ENCODE measurements at regions not wholly inside any gene's neighbourhood (a gene's known extent, or its start where the extent isn't known, plus 50 kb on each side); places are given as distances from the start of the nearest gene placed in this dataset.

GRCh38 chr11:120040151-120040840 is 97.6 kb downstream of the TRIM29 start:
- no peak overlapping the region for H3T11ph ChIP-seq (ENCODE audit: low read length)
- peaks cover 14 to 22% of the 10 kb centered on the region in 2 experiments for H3K4me1 Mint-ChIP-seq
- no peak overlapping the region for H3K18ac ChIP-seq (ENCODE audit: insufficient read length, low read depth, low read length)
- H3K9me3 Mint-ChIP-seq: peaks cover 18 to 25% of the 10 kb centered on the region in 2 experiments
- H3K4me1 ChIP-seq (ENCODE audit: insufficient read depth, low read length): no peaks in the 10 kb centered on the region; the same call in 1 of the 2 replicates
- no peak overlapping the region for H3K4me2 ChIP-seq (ENCODE audit: insufficient read depth, insufficient read length, low read length)
- H3K27me3 Mint-ChIP-seq (ENCODE audit: low read depth): peaks cover 9% of the 10 kb centered on the region; the same call in 1 of the 2 replicates
- H2AFZ ChIP-seq (ENCODE audit: low read length): no peak overlapping the region
- no peak overlapping the region for H4K5ac ChIP-seq (ENCODE audit: insufficient read length, low read depth, low read length)
- no peak overlapping the region for H3K23ac ChIP-seq (ENCODE audit: insufficient read length, low read depth, low read length)
- H3K27ac ChIP-seq (ENCODE audit: insufficient read length, low read depth, low read length): no peak overlapping the region
- no peak overlapping the region for H3K9ac ChIP-seq (ENCODE audit: extremely low read depth, insufficient read length, low read length)
- no peaks in the 10 kb centered on the region for H3K9me3 ChIP-seq (ENCODE audit: control insufficient read depth, low read depth, low read length)
- no peak overlapping the region for H3K4me3 Mint-ChIP-seq
- H2AK5ac ChIP-seq (ENCODE audit: insufficient read length, low read length): no peak overlapping the region
- no peak overlapping the region for H3K27ac Mint-ChIP-seq
- H2BK5ac ChIP-seq (ENCODE audit: insufficient read length, low read length): no peak overlapping the region
- DNase-seq: peak; percentile 10
- H2BK120ac ChIP-seq (ENCODE audit: low read depth, low read length, poor library complexity, severe bottlenecking): no peak overlapping the region
- H3K4ac ChIP-seq (ENCODE audit: low read depth, low read length): no peak overlapping the region
- H3K56ac ChIP-seq (ENCODE audit: insufficient read length, low read depth, low read length): no peak overlapping the region
- no peak overlapping the region for H2BK12ac ChIP-seq (ENCODE audit: insufficient read length, low read depth, low read length)
- peaks cover 0 to 22% (median 4%) of the 10 kb centered on the region in 3 experiments; a peak in 5 of 7 replicates for H3K36me3 Mint-ChIP-seq (ENCODE audit: insufficient read depth in 1 of 3, low read depth in 3 of 3)
- no peaks in the 10 kb centered on the region for H4K20me1 ChIP-seq (ENCODE audit: control insufficient read depth, insufficient read depth, insufficient read length)
- no peak overlapping the region for H3K14ac ChIP-seq (ENCODE audit: insufficient read depth, low read length)
- H3K23me2 ChIP-seq (ENCODE audit: insufficient read length, low read depth, low read length, poor library complexity, severe bottlenecking): no peaks in the 10 kb centered on the region
- WGBS (ENCODE audit: extremely low coverage, insufficient read length, low lambda C conversion rate): no CpG with 5 or more reads among the region's 6 CpGs
- no peak overlapping the region for H2BK15ac ChIP-seq (ENCODE audit: low read depth, low read length)
- no peak overlapping the region for H2BK20ac ChIP-seq (ENCODE audit: low read depth, low read length, poor library complexity, severe bottlenecking)
- no peak for TF ChIP-seq CTCF (conservative IDR thresholded peaks at IDR 0.05)
- H3K79me1 ChIP-seq (ENCODE audit: insufficient read depth, low read depth, low read length, poor library complexity, severe bottlenecking): no peaks in the 10 kb centered on the region
- no peak overlapping the region for H4K8ac ChIP-seq (replicated peaks; ENCODE audit: insufficient read length, low read depth, low read length)
- H4K91ac ChIP-seq (ENCODE audit: insufficient read length, low read depth, low read length): no peak overlapping the region
- H3K27me3 ChIP-seq (ENCODE audit: insufficient read depth, low read length): no peaks in the 10 kb centered on the region
- H3K79me2 ChIP-seq (ENCODE audit: insufficient read depth, low read length): no peaks in the 10 kb centered on the region
